ENCODE measurements at regions not wholly inside any gene's neighbourhood (a gene's known extent, or its start where the extent isn't known, plus 50 kb on each side); places are given as distances from the start of the nearest gene placed in this dataset.

GRCh38 chr4:155600244-155600643 is 66.4 kb upstream of the GUCY1A1 start:
- H3K4me3 ChIP-seq (ENCODE audit: low read length) = no peak overlapping the region
- intact Hi-C loops (cut with micrococcal nuclease) = no loop called here
- CTCF ChIA-PET = no interaction called here

DNA sequence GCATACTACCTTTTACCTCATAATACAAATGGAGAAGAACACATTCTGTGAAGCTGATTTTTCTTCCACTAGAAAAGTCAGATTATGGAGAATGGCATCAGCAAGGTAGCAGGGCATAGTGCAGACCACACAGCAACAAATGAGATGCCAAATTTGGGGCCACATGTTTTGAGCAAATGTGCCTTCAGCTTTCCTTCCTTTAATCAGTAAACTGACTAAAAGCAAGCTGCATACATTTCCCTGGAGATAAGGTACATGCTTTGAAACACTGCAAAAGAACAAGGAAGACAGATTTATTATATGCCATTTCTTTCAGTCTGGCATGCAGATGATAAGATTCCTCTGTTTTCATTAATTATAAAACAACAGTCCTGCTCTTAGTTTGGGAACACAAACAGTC is 67.1 kb upstream of the GUCY1A1 start:
- Mint-ChIP-seq H3K27ac (no peak overlapping the region), H3K36me3 (no peaks in the 10 kb centered on the region), H3K4me1 (peaks cover 0 to 2% (median 0%) of the 10 kb centered on the region in 7 donors), H3K9me3 (no peaks in the 10 kb centered on the region), H3K4me3 (no peak overlapping the region), H3K27me3 (peaks cover 0 to 8% (median 0%) of the 10 kb centered on the region in 5 donors)
- no peak overlapping the region for H3K27ac ChIP-seq (ENCODE audit: low read depth, low read length)
- no peaks in the 10 kb centered on the region for H3K9me3 ChIP-seq (ENCODE audit: control insufficient read depth in 2 of 3, low read length in 3 of 3)
- ChIA-PET POLR2A (no interaction called here), CTCF (no interaction called here)
- DNase-seq (no peak), ATAC-seq (no peak)
- no peak overlapping the region for H3K4me3 ChIP-seq (ENCODE audit: low read length)
- no peaks in the 10 kb centered on the region for H3K36me3 ChIP-seq (ENCODE audit: control insufficient read depth in 2 of 3, insufficient read depth in 3 of 3, low read length in 3 of 3)
- H3K27me3 ChIP-seq (ENCODE audit: control insufficient read depth in 2 of 2, insufficient read depth in 2 of 2, low read length in 2 of 2) = no peaks in the 10 kb centered on the region
- intact Hi-C loops (cut with micrococcal nuclease) = no loop called here
- no peaks in the 10 kb centered on the region for H3K4me1 ChIP-seq (ENCODE audit: control insufficient read depth in 2 of 2, insufficient read depth in 2 of 2, low read length in 2 of 2)

More at GRCh38 chr4:155600244-155600643, 66.4 kb upstream of the GUCY1A1 start:
- Histone ChIP-seq H3K27me3 (ENCODE audit: control insufficient read depth in 2 of 2, insufficient read depth in 2 of 2, low read length in 2 of 2) (no peaks in the 10 kb centered on the region), H3K9me3 (ENCODE audit: control insufficient read depth in 2 of 3, low read length in 3 of 3) (no peaks in the 10 kb centered on the region), H3K36me3 (ENCODE audit: control insufficient read depth in 2 of 3, insufficient read depth in 3 of 3, low read length in 3 of 3) (no peaks in the 10 kb centered on the region), H3K4me1 (ENCODE audit: control insufficient read depth in 2 of 2, insufficient read depth in 2 of 2, low read length in 2 of 2) (no peaks in the 10 kb centered on the region), H3K27ac (ENCODE audit: low read depth, low read length) (no peak overlapping the region)
- POLR2A ChIA-PET = no interaction called here
- Mint-ChIP-seq H3K36me3 (no peaks in the 10 kb centered on the region), H3K9me3 (no peaks in the 10 kb centered on the region), H3K27me3 (peaks cover 0 to 8% (median 0%) of the 10 kb centered on the region in 5 donors), H3K4me1 (peaks cover 0 to 2% (median 0%) of the 10 kb centered on the region in 7 donors), H3K4me3 (no peak overlapping the region), H3K27ac (no peak overlapping the region)
- DNase-seq = no peak
- ATAC-seq = no peak

- no peak for DNase-seq
- Mint-ChIP-seq H3K9me3 (no peaks in the 10 kb centered on the region), H3K4me3 (no peak overlapping the region), H3K36me3 (no peaks in the 10 kb centered on the region), H3K27me3 (peaks cover 0 to 8% (median 0%) of the 10 kb centered on the region in 5 donors), H3K27ac (no peak overlapping the region), H3K4me1 (peaks cover 0 to 2% (median 0%) of the 10 kb centered on the region in 7 donors)
- no peak for ATAC-seq
- Histone ChIP-seq H3K36me3 (ENCODE audit: control insufficient read depth in 2 of 3, insufficient read depth in 3 of 3, low read length in 3 of 3) (no peaks in the 10 kb centered on the region), H3K4me3 (ENCODE audit: low read length) (no peak overlapping the region), H3K9me3 (ENCODE audit: control insufficient read depth in 2 of 3, low read length in 3 of 3) (no peaks in the 10 kb centered on the region), H3K27ac (ENCODE audit: low read depth, low read length) (no peak overlapping the region), H3K27me3 (ENCODE audit: control insufficient read depth in 2 of 2, insufficient read depth in 2 of 2, low read length in 2 of 2) (no peaks in the 10 kb centered on the region), H3K4me1 (ENCODE audit: control insufficient read depth in 2 of 2, insufficient read depth in 2 of 2, low read length in 2 of 2) (no peaks in the 10 kb centered on the region)
- POLR2A ChIA-PET = no interaction called here
- intact Hi-C loops (cut with micrococcal nuclease) = no loop called here
- CTCF ChIA-PET = no interaction called here
Observed at GRCh38 chr4:155599085-155599484, 67.6 kb upstream of the GUCY1A1 start.

- no peak overlapping the region for H3K4me3 Mint-ChIP-seq
- no peak overlapping the region for H3K27ac Mint-ChIP-seq
- H3K9me3 Mint-ChIP-seq = no peaks in the 10 kb centered on the region
- H3K27ac ChIP-seq (ENCODE audit: low read depth, low read length) = no peak overlapping the region
- intact Hi-C loops (cut with micrococcal nuclease) = no loop called here
- peaks cover 0 to 8% (median 0%) of the 10 kb centered on the region in 5 donors for H3K27me3 Mint-ChIP-seq
- H3K4me1 Mint-ChIP-seq = no peaks in the 10 kb centered on the region
- ChIA-PET POLR2A (no interaction called here), CTCF (no interaction called here)
- ATAC-seq = no peak
- no peaks in the 10 kb centered on the region for H3K4me1 ChIP-seq (ENCODE audit: control insufficient read depth in 2 of 2, insufficient read depth in 2 of 2, low read length in 2 of 2)
- H3K4me3 ChIP-seq (ENCODE audit: low read length) = no peak overlapping the region
- H3K9me3 ChIP-seq (ENCODE audit: control insufficient read depth in 2 of 3, low read length in 3 of 3) = no peaks in the 10 kb centered on the region
- no peak for DNase-seq
- no peaks in the 10 kb centered on the region for H3K27me3 ChIP-seq (ENCODE audit: control insufficient read depth in 2 of 2, insufficient read depth in 2 of 2, low read length in 2 of 2)
- H3K36me3 Mint-ChIP-seq = no peaks in the 10 kb centered on the region
- H3K36me3 ChIP-seq (ENCODE audit: control insufficient read depth in 2 of 3, insufficient read depth in 3 of 3, low read length in 3 of 3) = no peaks in the 10 kb centered on the region
Observed at GRCh38 chr4:155597933-155598451, 68.7 kb upstream of the GUCY1A1 start.

DNA sequence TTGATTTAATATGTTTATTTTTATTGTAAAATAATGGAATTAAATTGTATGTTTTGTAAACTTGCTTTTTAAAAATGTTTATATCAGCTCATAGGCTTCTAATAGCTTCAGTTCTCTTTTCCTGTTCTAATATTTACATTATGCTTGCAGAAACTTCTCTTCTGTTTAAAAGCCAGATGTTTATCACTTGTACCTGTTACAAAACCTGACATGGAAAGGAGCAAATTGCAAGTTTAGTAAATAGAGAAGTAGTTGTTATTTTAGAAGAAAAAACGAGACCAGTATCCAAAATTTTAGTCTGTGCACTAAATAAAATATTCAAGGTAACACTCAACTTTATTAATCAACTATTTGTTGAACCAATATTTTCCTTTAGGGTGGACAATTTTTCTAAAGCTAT is 69.4 kb upstream of the GUCY1A1 start:
- Mint-ChIP-seq H3K27me3 (peaks cover 0 to 10% (median 0%) of the 10 kb centered on the region in 5 donors), H3K9me3 (no peaks in the 10 kb centered on the region), H3K36me3 (no peaks in the 10 kb centered on the region), H3K4me3 (no peak overlapping the region), H3K27ac (no peak overlapping the region), H3K4me1 (no peaks in the 10 kb centered on the region)
- no peak for ATAC-seq
- intact Hi-C loops (cut with micrococcal nuclease) = no loop called here
- POLR2A ChIA-PET = no interaction called here
- DNase-seq = no peak
- no peak overlapping the region for H3K4me3 ChIP-seq (ENCODE audit: low read length)
- H3K9me3 ChIP-seq (ENCODE audit: control insufficient read depth in 2 of 3, low read length in 3 of 3) = no peaks in the 10 kb centered on the region
- H3K4me1 ChIP-seq (ENCODE audit: control insufficient read depth in 2 of 2, insufficient read depth in 2 of 2, low read length in 2 of 2) = no peaks in the 10 kb centered on the region
- H3K36me3 ChIP-seq (ENCODE audit: control insufficient read depth in 2 of 3, insufficient read depth in 3 of 3, low read length in 3 of 3) = no peaks in the 10 kb centered on the region
- no peaks in the 10 kb centered on the region for H3K27me3 ChIP-seq (ENCODE audit: control insufficient read depth in 2 of 2, insufficient read depth in 2 of 2, low read length in 2 of 2)
- no peak overlapping the region for H3K27ac ChIP-seq (ENCODE audit: low read depth, low read length)
- CTCF ChIA-PET = no interaction called here

DNA sequence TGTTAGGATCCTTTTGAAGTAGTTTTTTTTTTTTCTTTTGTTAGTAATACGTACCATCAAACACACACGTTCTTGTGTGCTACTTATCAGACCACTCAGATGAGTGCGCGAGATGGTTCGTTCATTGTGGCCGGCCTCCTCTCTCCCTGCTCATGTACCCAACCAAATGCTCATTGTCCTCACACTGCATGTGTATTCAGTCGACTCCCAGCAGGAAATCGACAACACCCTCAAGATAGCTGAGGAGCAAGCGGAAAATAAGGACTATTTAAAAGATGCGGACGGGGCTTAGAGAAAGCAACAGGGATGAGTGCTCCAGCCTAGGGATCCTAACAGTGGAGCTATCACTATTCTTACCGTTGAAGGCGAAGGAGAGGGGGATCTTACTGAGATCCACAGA is 72.9 kb upstream of the GUCY1A1 start:
- H3K9me3 Mint-ChIP-seq = peaks cover 0 to 3% (median 0%) of the 10 kb centered on the region in 11 donors
- intact Hi-C loops (cut with micrococcal nuclease) = no loop called here
- H3K4me1 Mint-ChIP-seq = no peaks in the 10 kb centered on the region
- H3K27ac ChIP-seq (ENCODE audit: low read depth, low read length) = no peak overlapping the region
- H3K36me3 Mint-ChIP-seq = no peaks in the 10 kb centered on the region
- no peaks in the 10 kb centered on the region for H3K36me3 ChIP-seq (ENCODE audit: control insufficient read depth in 2 of 3, insufficient read depth in 3 of 3, low read length in 3 of 3)
- ATAC-seq (no peak), DNase-seq (no peak)
- H3K4me3 ChIP-seq (ENCODE audit: low read length) = no peak overlapping the region
- ChIA-PET CTCF (no interaction called here), POLR2A (no interaction called here)
- H3K4me1 ChIP-seq (ENCODE audit: control insufficient read depth in 2 of 2, insufficient read depth in 2 of 2, low read length in 2 of 2) = no peaks in the 10 kb centered on the region
- H3K4me3 Mint-ChIP-seq = no peak overlapping the region
- H3K27me3 ChIP-seq (ENCODE audit: control insufficient read depth in 2 of 2, insufficient read depth in 2 of 2, low read length in 2 of 2) = no peaks in the 10 kb centered on the region
- H3K27me3 Mint-ChIP-seq = peaks cover 0 to 13% (median 0%) of the 10 kb centered on the region in 5 donors
- no peak overlapping the region for H3K27ac Mint-ChIP-seq
- no peaks in the 10 kb centered on the region for H3K9me3 ChIP-seq (ENCODE audit: control insufficient read depth in 2 of 3, low read length in 3 of 3)

DNA sequence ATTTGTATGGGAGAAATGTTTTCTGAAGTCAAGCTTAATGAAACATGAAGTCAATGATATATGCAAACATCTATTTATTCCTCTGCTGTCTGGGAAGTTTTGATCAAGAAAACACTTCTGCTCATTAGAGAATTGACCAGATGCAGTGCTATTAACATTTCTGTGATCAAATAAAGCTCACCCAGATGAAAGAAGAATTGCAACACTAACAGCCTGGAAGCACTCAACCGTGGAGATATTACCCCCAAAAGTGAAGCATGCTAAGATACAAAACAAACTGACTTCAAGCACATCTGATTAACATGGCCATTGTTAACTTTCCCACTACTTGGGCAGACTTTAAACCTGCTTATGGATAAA is 73.7 kb upstream of the GUCY1A1 start:
- POLR2A ChIA-PET = no interaction called here
- intact Hi-C loops (cut with micrococcal nuclease) = no loop called here
- Mint-ChIP-seq H3K9me3 (peaks cover 0 to 3% (median 0%) of the 10 kb centered on the region in 11 donors), H3K27me3 (peaks cover 0 to 12% (median 3%) of the 10 kb centered on the region in 5 donors), H3K36me3 (no peaks in the 10 kb centered on the region), H3K4me1 (no peaks in the 10 kb centered on the region), H3K4me3 (no peak overlapping the region), H3K27ac (no peak overlapping the region)
- Histone ChIP-seq H3K27ac (ENCODE audit: low read depth, low read length) (no peak overlapping the region), H3K9me3 (ENCODE audit: control insufficient read depth in 2 of 3, low read length in 3 of 3) (no peaks in the 10 kb centered on the region), H3K4me1 (ENCODE audit: control insufficient read depth in 2 of 2, insufficient read depth in 2 of 2, low read length in 2 of 2) (no peaks in the 10 kb centered on the region), H3K27me3 (ENCODE audit: control insufficient read depth in 2 of 2, insufficient read depth in 2 of 2, low read length in 2 of 2) (no peaks in the 10 kb centered on the region), H3K4me3 (ENCODE audit: low read length) (no peak overlapping the region), H3K36me3 (ENCODE audit: control insufficient read depth in 2 of 3, insufficient read depth in 3 of 3, low read length in 3 of 3) (no peaks in the 10 kb centered on the region)
- ATAC-seq (no peak), DNase-seq (no peak)
- CTCF ChIA-PET = no interaction called here

Data from naive thymus-derived CD4-positive, alpha-beta T cell (primary cell).